Putamen (tissue), 1 donor: ENCODE measurements at regions not wholly inside any gene's neighbourhood (a gene's known extent, or its start where the extent isn't known, plus 50 kb on each side); places are given as distances from the start of the nearest gene placed in this dataset.
"Not testable (repeated sequence)": the region's sequence is repeated elsewhere in the genome, so short reads cannot be mapped to it uniquely, and the experiment has no call there.

Experiments
- DNase-seq: peaks from one replicate; pipeline ENCODE4 v3.0.0-alpha.2; 2016; ENCODE audit warnings: low spot score

DNA sequence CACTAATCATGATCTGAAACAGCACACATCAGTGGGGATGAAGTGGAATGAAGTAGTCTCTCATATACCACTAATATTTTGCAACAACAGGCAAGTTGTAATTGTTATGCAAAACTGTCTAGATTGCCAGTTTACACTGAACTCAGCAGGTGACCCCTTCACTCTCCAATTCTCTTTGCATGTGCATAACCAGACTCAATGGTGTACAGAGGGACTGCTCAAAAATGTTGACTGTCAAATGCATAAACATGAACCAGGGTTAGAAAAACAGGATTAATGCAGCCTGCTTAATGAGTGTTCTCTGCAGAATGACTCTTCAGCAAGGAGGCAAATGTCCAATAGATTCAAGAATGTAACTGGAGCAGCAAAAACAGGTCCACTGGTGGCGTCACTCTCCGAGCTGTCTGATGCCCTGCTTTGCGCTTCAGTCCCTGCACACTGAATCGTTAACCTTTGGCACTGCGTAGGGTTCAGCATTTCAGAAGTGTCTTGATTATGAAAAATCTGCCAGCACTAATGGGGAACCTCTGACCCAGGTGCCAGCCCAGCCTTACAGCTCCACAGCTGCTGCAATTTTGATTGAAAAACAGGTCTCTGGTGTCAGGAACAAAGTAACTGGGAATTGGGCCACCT is 209.3 kb downstream of the TDRD15 start:
- no peak for DNase-seq

- no peak for DNase-seq
Measured at GRCh38 chr2:21333684-21334083, 209.9 kb downstream of the TDRD15 start.

GRCh38 chr2:21346984-21347383 is 223.2 kb downstream of the TDRD15 start:
- DNase-seq: no peak

GRCh38 chr2:21353879-21354679 is 230.3 kb downstream of the TDRD15 start:
- DNase-seq: no peak

GRCh38 chr2:21356086-21356856 is 232.5 kb downstream of the TDRD15 start:
- no peak for DNase-seq

DNA sequence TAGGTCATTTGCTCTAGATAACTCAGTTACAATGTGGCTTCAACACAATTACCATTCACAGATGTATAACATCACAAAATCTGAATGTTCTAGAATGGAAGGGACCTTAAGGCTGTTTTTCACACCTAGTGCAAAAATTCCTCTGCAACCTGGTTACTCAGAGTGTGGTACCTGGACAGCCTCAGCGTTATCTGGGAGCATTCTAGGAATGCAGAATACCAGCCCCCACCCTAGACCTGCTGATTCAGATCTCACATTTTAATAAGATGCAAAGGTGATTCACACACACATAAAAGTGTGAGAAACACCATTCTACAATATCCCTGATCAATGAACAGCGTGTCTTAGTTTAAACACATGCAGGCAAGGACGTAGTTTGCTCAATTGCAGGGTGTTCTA is 233.1 kb downstream of the TDRD15 start:
- DNase-seq: no peak

DNA sequence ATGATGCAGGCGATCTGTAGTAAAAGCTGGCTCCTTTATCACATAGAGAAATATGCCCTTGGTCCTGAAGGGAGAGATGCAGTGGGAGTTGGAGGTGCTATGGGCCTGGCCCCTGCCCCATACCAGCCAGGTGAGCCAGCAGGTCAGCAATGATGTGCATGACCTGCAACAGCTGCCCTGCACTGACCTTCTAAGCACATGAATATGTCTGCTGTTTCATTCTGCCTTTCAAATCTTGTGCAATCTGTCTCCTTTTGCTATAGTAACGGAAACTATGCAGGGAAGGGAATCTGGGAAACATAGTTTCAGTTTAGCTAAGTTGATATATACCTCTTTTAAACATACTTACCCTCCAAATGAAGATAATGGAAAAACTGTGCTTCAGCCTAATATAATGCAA is 235.2 kb downstream of the TDRD15 start:
- DNase-seq: no peak

DNA sequence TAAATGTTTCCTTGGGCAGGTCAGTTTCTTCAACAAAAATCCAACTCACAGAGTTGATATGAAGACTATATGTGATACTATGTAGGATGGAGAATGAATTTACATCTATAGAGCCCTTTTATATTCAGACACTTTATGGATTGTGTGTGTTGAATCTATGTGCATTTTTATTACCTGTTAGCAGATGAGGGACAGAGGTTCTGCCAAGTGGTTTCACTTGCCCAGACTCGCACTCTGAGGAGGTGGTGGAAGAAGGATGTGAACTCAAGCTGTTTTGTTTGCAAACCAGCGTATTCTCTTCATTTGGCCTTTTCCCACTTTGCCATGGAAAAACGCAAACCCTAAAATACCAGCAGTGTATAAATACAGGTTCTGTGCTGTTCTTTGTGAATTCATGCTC is 237.6 kb downstream of the TDRD15 start:
- DNase-seq: no peak

DNA sequence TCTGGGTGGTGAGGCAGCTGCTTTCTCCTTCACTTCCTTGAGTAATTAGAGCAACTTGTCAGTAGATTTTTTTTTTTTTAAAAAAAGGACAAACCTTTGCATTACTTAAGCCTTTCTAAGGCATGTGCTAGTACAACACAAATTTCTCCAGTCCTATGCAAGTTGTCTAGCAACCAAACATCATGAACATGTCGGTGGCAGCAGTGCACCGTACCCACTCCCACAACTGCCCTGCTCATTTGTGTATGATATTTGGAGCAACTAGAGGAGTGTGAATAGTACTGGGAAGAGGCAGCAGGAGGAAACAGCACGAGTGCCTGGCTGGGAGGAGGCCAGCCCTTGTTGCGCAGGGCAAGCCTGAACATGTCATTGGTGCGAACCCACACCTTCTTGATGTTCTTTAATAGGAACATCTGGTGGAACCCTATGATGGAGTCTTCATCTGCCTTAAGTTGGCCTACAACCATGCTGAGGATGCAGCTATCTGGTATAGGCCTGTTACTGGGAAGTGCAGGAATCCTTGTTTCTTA is 238.3 kb downstream of the TDRD15 start:
- no peak for DNase-seq

DNA sequence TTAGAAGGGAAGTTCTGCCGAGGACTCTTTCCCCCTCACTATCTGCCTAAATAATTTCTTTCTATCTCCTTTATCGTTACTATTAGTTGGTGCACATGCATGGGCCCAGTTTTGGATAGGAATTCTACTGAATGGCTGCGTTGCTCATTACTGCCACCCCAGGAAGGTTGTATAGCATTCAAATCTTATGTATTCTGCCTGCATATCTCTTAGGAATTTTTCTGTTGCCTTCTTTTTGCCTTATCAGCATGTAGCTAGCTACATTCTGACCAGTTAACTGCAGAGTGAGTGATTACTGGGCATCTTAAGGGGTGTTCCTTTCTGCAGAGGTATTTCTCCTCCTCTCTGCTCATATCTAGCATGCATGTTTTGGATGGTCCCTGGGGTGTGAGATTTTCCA is 239.6 kb downstream of the TDRD15 start:
- DNase-seq: no peak

DNA sequence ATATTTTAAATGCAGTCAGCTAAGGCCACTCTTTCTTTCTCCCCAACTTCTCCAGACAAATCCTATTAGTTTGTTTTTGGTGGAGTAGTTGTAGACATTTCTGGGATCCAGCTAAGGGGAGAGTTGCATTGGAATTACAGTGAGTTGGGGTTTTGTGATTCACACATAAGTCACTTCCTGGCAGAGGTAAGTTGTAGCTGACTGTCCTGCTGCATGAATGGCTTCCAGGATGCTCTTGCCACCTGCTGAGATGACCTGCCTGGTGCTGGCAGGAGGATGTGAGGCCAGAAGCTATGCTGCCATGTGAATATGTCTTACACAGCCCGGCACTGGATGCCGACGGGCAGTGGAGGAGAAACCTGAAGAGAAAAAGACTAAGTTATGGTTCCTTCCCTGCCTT is 243.7 kb downstream of the TDRD15 start:
- DNase-seq: no peak

GRCh38 chr2:21369787-21370186 is 246.0 kb downstream of the TDRD15 start:
- DNase-seq: no peak

GRCh38 chr2:21371499-21372003 is 247.8 kb downstream of the TDRD15 start:
- DNase-seq: no peak

- no peak for DNase-seq
Measured at GRCh38 chr2:21372654-21373053, 248.9 kb downstream of the TDRD15 start.

DNA sequence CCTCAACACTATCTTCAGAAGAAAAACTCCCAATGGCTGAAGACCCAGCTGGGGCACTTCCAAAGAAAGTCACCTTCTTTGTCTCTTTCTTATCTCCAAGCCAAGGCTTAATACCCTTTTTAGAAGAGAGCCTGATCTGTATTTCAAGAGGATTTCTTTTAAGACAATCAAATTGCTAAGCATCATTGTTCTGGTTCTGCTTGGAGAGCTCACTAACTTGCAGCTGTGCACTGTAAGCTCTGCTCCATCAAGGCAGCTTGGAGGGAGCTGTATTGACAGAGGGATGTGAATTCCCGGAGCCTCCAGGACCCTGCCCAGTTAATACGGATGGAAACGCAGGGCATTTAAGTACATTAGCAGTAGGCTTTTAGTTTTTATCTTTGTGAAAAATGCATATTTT is 253.1 kb downstream of the TDRD15 start:
- DNase-seq: no peak

DNA sequence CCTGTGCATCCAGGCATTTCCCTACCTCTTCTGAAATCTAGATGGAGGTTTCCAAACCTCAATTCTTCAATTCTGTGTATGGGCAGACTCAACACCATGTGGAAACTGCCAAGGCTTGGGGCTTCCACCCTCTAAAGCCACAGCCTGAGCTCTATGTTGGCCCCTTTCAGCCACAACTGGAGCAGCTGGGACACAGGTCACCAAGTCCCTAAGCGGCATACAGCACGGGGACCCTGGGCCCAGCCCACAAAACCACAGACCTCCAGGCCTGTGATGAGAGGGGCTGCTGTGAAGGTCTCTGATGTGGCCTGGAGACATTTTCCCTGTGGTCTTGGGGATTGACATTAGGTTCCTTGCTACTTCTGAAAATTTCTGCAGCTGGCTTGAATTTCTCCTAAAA is 255.4 kb downstream of the TDRD15 start:
- DNase-seq: no peak

GRCh38 chr2:21379668-21380067 is 255.9 kb downstream of the TDRD15 start:
- DNase-seq: not testable (repeated sequence)

DNA sequence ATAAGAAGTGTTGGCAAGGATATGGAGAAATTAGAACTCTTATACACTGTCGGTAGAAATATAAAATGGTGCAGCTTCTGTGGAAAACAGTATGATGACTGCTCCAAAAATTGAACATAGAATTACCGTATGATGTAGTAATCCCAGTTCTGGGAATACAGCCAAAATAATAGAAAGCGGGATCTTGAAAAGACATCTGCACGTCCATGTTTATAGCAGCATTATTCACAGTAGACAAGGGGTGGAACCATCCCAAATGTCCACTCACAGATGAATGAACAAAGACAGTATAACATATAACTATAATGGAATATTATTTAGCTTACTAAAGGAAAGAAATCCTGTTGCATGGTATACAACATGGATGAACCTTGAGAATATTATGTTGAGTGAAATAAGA is 257.7 kb downstream of the TDRD15 start:
- DNase-seq: peak; percentile 84

DNA sequence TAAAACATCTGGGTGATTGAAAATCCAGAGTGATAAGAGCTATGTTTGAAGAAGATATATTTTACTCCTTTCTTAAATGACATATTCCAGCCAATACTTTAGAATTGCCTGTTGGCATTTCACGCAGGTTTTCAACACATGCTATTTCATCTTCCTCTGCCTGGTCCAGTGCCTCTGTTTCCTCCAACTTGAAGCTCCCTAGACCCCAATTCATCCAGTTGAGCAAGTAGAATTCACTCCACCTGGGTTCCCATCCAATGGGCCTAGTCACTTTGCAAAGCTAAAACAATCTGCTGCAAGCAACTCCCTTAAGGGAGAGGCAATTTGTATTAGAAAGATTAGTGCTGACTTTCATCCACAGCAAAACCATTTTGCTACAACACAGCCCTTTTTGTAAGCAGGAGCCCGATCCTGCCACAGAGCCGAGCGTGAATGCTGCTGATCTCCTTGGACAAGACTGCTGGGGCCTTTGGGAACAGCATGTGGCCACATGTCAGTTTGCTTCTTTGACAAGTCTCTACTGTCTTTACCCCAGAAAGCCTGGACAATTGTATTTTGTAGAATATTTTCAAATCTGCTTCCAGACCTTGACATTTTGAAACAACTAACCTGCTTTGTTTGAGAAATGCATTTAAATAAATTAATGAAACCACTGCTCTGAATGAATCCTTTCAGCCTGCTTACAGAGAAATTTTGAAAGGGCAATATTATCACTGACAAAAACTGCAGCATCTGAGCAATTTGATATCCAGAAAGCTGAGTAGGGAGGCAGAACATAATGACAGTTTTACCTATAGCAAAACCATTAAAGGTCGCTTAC is 259.1 kb downstream of the TDRD15 start:
- DNase-seq: peak; percentile 89

DNA sequence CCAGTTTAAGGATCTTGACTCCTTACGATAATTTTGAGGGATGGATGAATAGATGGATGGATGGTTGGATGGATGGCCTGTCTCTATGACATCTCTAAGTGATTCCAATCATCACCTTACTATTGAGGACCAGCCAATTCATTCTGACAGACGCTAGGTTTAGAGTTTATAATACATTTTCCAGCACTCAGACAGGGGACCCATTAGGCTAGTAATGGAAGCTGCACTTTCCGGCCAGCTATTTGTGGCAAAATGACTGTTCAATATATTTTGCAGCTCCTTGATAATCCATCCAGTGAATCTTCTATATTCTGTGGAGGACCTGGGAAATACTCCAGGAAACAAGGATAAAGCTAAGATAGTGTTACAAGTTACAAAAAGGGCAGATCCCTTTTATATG is 262.9 kb downstream of the TDRD15 start:
- no peak for DNase-seq

- no peak for DNase-seq
Measured at GRCh38 chr2:21392649-21393048, 268.9 kb downstream of the TDRD15 start.

DNA sequence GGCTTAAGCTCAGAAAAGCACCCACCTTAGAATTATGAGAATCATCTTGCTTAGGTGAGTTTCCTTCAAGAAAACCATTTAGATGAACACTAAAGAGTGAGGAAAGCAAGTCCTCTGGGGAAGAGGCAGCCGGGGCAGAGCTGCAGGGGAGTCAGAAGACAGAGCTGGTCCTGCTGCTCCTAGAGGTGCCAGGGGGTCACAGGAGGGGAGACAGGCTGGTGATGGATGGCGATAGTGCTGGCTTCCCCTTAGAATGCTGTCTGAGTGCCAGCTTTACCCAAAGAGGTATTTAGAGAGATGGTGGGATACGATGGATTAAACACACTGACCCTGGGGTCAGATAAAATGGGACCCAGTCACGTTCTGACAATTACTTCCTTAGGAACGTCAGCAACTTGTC is 269.4 kb downstream of the TDRD15 start:
- no peak for DNase-seq
